Erythroblast (primary cell): ENCODE measurements at regions not wholly inside any gene's neighbourhood (a gene's known extent, or its start where the extent isn't known, plus 50 kb on each side); places are given as distances from the start of the nearest gene placed in this dataset.

Source experiments
- GATA1 ChIP-seq: IDR thresholded peaks from 2 replicates; pipeline ENCODE4 v1.6.1; 2011; ENCODE audit warnings: low read depth, mild to moderate bottlenecking, control low read depth, low read length, moderate library complexity
- POLR2A ChIP-seq: IDR thresholded peaks from 2 replicates; pipeline ENCODE4 v1.6.1; 2011; ENCODE audit warnings: mild to moderate bottlenecking, low read length

GRCh38 chr2:168328421-168328820 is 81.0 kb upstream of the STK39 start:
- no peak for TF ChIP-seq POLR2A
- TF ChIP-seq GATA1, result no peak
